Left ventricle myocardium inferior (tissue), 1 donor: ENCODE measurements at regions not wholly inside any gene's neighbourhood (a gene's known extent, or its start where the extent isn't known, plus 50 kb on each side); places are given as distances from the start of the nearest gene placed in this dataset.

Experiments used
- DNase-seq: peaks from one replicate; pipeline ENCODE4 v3.0.0-alpha.2; 2020
- H3K27ac ChIP-seq: fragments of 200-600 bp; replicated peaks from 2 replicates; pipeline ENCODE4 v1.8.0; 2021
- H3K27me3 ChIP-seq: fragments of 200-600 bp; 2 replicates; pipeline ENCODE4 v1.8.0; 2021; ENCODE audit warnings: low read depth
- H3K36me3 ChIP-seq: fragments of 200-600 bp; 2 replicates; pipeline ENCODE4 v1.8.0; 2021
- H3K4me1 ChIP-seq: fragments of 200-600 bp; 2 replicates; pipeline ENCODE4 v1.8.0; 2021
- H3K4me3 ChIP-seq: fragments of 200-600 bp; 2 replicates; pipeline ENCODE4 v1.8.0; 2021; ENCODE audit warnings: mild to moderate bottlenecking, moderate library complexity
- H3K9me3 ChIP-seq: fragments of 200-600 bp; replicated peaks from 2 replicates; pipeline ENCODE4 v1.8.0; 2021
- intact Hi-C: fragments of 100-400 bp; cut with micrococcal nuclease; formaldehyde crosslinking; loops from one replicate; pipeline ENCODE4 v1.11.0; 2022
- TF ChIP-seq, protein P1 (sequence below): fragments of 200-600 bp; IDR thresholded peaks from 2 replicates; pipeline ENCODE4 v1.8.0; 2021; ENCODE audit warnings: antibody characterized with exemption, mild to moderate bottlenecking, borderline replicate concordance
- donor health status: DM: no; HTN: yes; CAD: no; lungs with severe emphysema.

- no peaks in the 10 kb centered on the region for H3K4me1 ChIP-seq
- TF ChIP-seq, protein P1, sequence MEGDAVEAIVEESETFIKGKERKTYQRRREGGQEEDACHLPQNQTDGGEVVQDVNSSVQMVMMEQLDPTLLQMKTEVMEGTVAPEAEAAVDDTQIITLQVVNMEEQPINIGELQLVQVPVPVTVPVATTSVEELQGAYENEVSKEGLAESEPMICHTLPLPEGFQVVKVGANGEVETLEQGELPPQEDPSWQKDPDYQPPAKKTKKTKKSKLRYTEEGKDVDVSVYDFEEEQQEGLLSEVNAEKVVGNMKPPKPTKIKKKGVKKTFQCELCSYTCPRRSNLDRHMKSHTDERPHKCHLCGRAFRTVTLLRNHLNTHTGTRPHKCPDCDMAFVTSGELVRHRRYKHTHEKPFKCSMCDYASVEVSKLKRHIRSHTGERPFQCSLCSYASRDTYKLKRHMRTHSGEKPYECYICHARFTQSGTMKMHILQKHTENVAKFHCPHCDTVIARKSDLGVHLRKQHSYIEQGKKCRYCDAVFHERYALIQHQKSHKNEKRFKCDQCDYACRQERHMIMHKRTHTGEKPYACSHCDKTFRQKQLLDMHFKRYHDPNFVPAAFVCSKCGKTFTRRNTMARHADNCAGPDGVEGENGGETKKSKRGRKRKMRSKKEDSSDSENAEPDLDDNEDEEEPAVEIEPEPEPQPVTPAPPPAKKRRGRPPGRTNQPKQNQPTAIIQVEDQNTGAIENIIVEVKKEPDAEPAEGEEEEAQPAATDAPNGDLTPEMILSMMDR: no peak
- H3K4me3 ChIP-seq: no peak overlapping the region
- intact Hi-C loops: no loop called here
- H3K27ac ChIP-seq: no peak overlapping the region
- no peaks in the 10 kb centered on the region for H3K9me3 ChIP-seq
- peaks cover 50% of the 10 kb centered on the region for H3K27me3 ChIP-seq
- no peaks in the 10 kb centered on the region for H3K36me3 ChIP-seq
- DNase-seq: no peak
Measured at GRCh38 chr2:175446201-175446600, 264.7 kb upstream of the ATP5MC3 start.

DNA sequence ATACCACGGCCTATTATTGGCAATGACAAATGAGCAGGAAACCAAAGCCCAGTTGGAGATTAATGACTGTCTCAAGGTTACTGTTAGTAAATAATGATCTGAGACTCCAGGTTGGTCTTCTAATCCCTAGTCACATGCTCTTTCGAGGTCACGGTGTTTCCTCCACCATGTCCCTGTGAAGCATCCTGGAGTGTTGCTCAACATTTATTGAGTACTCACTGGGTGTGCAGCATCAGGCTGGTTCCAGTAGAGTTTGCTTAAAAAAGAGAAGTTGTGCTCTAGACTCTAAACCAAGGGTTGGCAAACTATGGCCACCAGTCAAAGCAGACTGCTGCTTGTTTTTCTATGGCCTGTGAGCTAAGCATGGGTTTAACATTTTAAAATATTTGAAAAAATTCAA is 263.8 kb upstream of the ATP5MC3 start:
- TF ChIP-seq, protein P1: no peak
- Histone ChIP-seq H3K36me3 (no peaks in the 10 kb centered on the region), H3K27me3 (peaks cover 56% of the 10 kb centered on the region), H3K4me3 (no peak overlapping the region), H3K9me3 (no peaks in the 10 kb centered on the region), H3K4me1 (no peaks in the 10 kb centered on the region), H3K27ac (no peak overlapping the region)
- DNase-seq: no peak
- intact Hi-C loops: no loop called here

GRCh38 chr2:175442441-175442840 is 260.9 kb upstream of the ATP5MC3 start:
- TF ChIP-seq, protein P1: no peak
- intact Hi-C loops: no loop called here
- H3K36me3 ChIP-seq: no peaks in the 10 kb centered on the region
- no peak overlapping the region for H3K4me3 ChIP-seq
- H3K9me3 ChIP-seq: no peaks in the 10 kb centered on the region
- H3K27me3 ChIP-seq: peaks cover 79% of the 10 kb centered on the region
- H3K27ac ChIP-seq: no peak overlapping the region
- H3K4me1 ChIP-seq: no peaks in the 10 kb centered on the region
- no peak for DNase-seq

GRCh38 chr2:175441181-175441761 is 259.8 kb upstream of the ATP5MC3 start:
- TF ChIP-seq, protein P1: no peak
- no peaks in the 10 kb centered on the region for H3K36me3 ChIP-seq

DNA sequence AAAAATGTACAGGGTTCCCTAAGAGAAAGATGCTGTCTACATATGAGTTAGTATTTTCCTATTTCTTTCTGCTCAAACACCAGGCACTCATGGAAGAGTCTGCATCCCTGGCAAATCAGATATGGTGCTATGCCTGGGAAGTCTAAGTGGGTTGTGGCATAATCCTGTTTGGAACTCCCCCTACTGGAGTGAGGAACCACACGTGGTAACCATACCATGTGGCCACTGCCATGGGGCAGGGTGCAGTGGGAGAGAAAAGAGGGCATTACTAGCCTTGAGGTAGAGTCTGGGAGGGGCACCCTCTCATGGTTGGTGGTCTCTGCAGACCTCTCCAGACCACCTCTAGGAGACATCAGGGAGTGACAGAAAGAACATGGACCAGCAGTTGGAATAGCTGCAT is 257.9 kb upstream of the ATP5MC3 start:
- Histone ChIP-seq H3K9me3 (no peaks in the 10 kb centered on the region), H3K36me3 (no peaks in the 10 kb centered on the region), H3K4me1 (no peaks in the 10 kb centered on the region), H3K27me3 (peaks cover 62% of the 10 kb centered on the region), H3K27ac (no peak overlapping the region), H3K4me3 (no peak overlapping the region)
- intact Hi-C loops: no loop called here
- no peak for DNase-seq
- TF ChIP-seq, protein P1: no peak

More at GRCh38 chr2:175441181-175441761, 259.8 kb upstream of the ATP5MC3 start:
- DNase-seq: no peak
- Histone ChIP-seq H3K27me3 (peaks cover 69% of the 10 kb centered on the region), H3K4me1 (no peaks in the 10 kb centered on the region), H3K27ac (no peak overlapping the region), H3K4me3 (no peak overlapping the region), H3K9me3 (no peaks in the 10 kb centered on the region)
- intact Hi-C loops: no loop called here
